GM12878 (cell line): ENCODE measurements at regions not wholly inside any gene's neighbourhood (a gene's known extent, or its start where the extent isn't known, plus 50 kb on each side); places are given as distances from the start of the nearest gene placed in this dataset.
"Not testable (repeated sequence)": the region's sequence is repeated elsewhere in the genome, so short reads cannot be mapped to it uniquely, and the experiment has no call there.

Source experiments
- EGR1 ChIP-seq, 2 experiments: IDR thresholded peaks; 1 replicate in 1 of 2; 2 replicates in 1 of 2; pipeline ENCODE4 v1.6.1; 2011 to 2012; ENCODE audit warnings: low read depth in 2 of 2, low read length in 2 of 2, borderline replicate concordance in 1 of 2, mild to moderate bottlenecking in 1 of 2, moderate library complexity in 1 of 2
- ETV6 ChIP-seq, 2 experiments: fragments of 450-650 bp in 1 of 2; IDR thresholded peaks in 1 of 2; conservative IDR thresholded peaks in 1 of 2; 2 replicates each; pipeline ENCODE4 v1.6.1; 2014; ENCODE audit warnings: antibody characterized with exemption in 1 of 2, borderline replicate concordance in 1 of 2, low read depth in 1 of 2, mild to moderate bottlenecking in 1 of 2, moderate library complexity in 1 of 2
- NBN ChIP-seq: fragments of 450-650 bp; IDR thresholded peaks from 2 replicates; pipeline ENCODE4 v1.6.1; 2016
- RAD21 ChIP-seq: IDR thresholded peaks from 2 replicates; pipeline ENCODE4 v1.6.1; 2011; ENCODE audit warnings: mild to moderate bottlenecking, low read depth, low read length, moderate library complexity; ENCODE audit not compliant: insufficient read depth
- SMARCA5 ChIP-seq: fragments of 450-650 bp; IDR thresholded peaks from 2 replicates; pipeline ENCODE4 v1.6.1; 2017; ENCODE audit warnings: mild to moderate bottlenecking
- TF ChIP-seq, protein P1 (sequence below), 3 experiments: IDR thresholded peaks in 2 of 3; conservative IDR thresholded peaks in 1 of 3; 2 replicates each; pipeline ENCODE4 v1.5.1; 2011; ENCODE audit warnings: low read depth in 3 of 3, low read length in 3 of 3, mild to moderate bottlenecking in 3 of 3, control low read depth in 2 of 3, moderate library complexity in 2 of 3, inconsistent platforms in 1 of 3, mixed read lengths in 1 of 3; ENCODE audit not compliant: control insufficient read depth in 2 of 3, insufficient read depth in 1 of 3; ENCODE audit errors: extremely low read depth in 1 of 3

DNA sequence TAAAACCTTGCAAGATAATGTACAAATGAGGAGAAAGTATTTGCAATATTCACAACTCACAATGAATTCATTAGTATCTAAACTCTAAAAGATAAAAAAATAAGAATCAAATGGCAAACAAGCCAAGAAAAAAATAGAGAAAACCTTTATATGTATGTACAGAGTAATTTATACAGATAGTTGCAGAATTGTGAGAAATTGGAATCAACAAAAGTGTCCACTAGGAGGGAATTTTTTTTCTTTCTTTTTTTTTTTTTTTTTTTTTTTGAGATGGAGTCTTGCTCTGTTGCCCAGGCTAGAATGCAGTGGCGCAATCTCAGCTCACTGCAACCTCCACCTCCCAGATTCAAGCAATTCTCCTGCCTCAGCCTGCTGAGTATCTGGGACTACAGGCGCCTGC, 56.9 kb downstream of the CRP start:
- not testable (repeated sequence) for TF ChIP-seq EGR1 (IDR thresholded peaks at IDR 0.05; ENCODE audit: borderline replicate concordance in 1 of 2, low read depth in 2 of 2, low read length in 2 of 2); SMARCA5; RAD21; ETV6 (conservative IDR thresholded peaks at IDR 0.05 in 1 of 2, IDR thresholded peaks at IDR 0.05 in 1 of 2; ENCODE audit: borderline replicate concordance in 1 of 2, low read depth in 1 of 2); NBN
- TF ChIP-seq, protein P1, sequence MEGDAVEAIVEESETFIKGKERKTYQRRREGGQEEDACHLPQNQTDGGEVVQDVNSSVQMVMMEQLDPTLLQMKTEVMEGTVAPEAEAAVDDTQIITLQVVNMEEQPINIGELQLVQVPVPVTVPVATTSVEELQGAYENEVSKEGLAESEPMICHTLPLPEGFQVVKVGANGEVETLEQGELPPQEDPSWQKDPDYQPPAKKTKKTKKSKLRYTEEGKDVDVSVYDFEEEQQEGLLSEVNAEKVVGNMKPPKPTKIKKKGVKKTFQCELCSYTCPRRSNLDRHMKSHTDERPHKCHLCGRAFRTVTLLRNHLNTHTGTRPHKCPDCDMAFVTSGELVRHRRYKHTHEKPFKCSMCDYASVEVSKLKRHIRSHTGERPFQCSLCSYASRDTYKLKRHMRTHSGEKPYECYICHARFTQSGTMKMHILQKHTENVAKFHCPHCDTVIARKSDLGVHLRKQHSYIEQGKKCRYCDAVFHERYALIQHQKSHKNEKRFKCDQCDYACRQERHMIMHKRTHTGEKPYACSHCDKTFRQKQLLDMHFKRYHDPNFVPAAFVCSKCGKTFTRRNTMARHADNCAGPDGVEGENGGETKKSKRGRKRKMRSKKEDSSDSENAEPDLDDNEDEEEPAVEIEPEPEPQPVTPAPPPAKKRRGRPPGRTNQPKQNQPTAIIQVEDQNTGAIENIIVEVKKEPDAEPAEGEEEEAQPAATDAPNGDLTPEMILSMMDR (IDR thresholded peaks at IDR 0.05 in 2 of 3, conservative IDR thresholded peaks at IDR 0.05 in 1 of 3; ENCODE audit: control insufficient read depth in 2 of 3, extremely low read depth in 1 of 3, insufficient read depth in 1 of 3, low read depth in 3 of 3, low read length in 3 of 3), result not testable (repeated sequence)
